ENCODE measurements at regions not wholly inside any gene's neighbourhood (a gene's known extent, or its start where the extent isn't known, plus 50 kb on each side); places are given as distances from the start of the nearest gene placed in this dataset.

DNA sequence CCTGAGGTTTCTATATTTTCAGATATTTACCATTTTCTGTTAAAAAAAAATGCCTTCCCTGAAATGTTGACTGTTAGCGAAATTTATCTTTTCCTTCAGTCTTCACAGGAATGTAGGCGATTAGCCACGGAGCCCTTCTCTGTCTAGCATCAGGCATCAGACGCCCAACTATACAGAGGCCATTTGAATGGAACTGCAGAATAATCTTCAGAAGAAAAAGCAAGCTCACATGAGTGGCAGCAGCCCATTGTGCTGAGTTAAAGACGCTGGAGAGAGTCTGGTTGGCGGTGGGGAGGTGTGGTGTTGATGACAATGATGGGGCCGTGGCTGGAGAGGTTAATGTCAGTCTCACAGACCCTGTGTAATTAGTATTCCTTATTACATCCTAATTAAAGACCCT is 196.8 kb upstream of the LEF1 start:
- dilution Hi-C loops (cut with MboI; ENCODE audit: extremely low pct_ligation_motif_present, low sequenced_read_pairs) = no loop called here
- intact Hi-C loops (cut with micrococcal nuclease) = no loop called here
- TF ChIP-seq POLR2AphosphoS5 (IDR thresholded peaks at IDR 0.05; ENCODE audit: insufficient read depth, low read depth, low read length) = no peak
- TF ChIP-seq JUN (IDR thresholded peaks at IDR 0.05; ENCODE audit: borderline replicate concordance, insufficient read depth, insufficient read length, low read depth) = no peak
- TF ChIP-seq, protein P1, sequence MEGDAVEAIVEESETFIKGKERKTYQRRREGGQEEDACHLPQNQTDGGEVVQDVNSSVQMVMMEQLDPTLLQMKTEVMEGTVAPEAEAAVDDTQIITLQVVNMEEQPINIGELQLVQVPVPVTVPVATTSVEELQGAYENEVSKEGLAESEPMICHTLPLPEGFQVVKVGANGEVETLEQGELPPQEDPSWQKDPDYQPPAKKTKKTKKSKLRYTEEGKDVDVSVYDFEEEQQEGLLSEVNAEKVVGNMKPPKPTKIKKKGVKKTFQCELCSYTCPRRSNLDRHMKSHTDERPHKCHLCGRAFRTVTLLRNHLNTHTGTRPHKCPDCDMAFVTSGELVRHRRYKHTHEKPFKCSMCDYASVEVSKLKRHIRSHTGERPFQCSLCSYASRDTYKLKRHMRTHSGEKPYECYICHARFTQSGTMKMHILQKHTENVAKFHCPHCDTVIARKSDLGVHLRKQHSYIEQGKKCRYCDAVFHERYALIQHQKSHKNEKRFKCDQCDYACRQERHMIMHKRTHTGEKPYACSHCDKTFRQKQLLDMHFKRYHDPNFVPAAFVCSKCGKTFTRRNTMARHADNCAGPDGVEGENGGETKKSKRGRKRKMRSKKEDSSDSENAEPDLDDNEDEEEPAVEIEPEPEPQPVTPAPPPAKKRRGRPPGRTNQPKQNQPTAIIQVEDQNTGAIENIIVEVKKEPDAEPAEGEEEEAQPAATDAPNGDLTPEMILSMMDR (IDR thresholded peaks at IDR 0.05; ENCODE audit: extremely low read depth in 1 of 2, insufficient read depth in 1 of 2, low read depth in 1 of 2, low read length in 2 of 2) = no peak
- no peak for TF ChIP-seq GATA2 (IDR thresholded peaks at IDR 0.05; ENCODE audit: insufficient read depth, insufficient read length, low read depth, low read length)
- TF ChIP-seq EZH2 (IDR thresholded peaks at IDR 0.05; ENCODE audit: borderline replicate concordance, low read depth, low read length, severe bottlenecking) = no peak
- TF ChIP-seq MYC (IDR thresholded peaks at IDR 0.05; ENCODE audit: low read depth, low read length) = no peak
- no peak for TF ChIP-seq POLR2A (IDR thresholded peaks at IDR 0.05; ENCODE audit: low read depth, low read length)
- TF ChIP-seq FOS (IDR thresholded peaks at IDR 0.05; ENCODE audit: borderline replicate concordance, insufficient read depth, low read length) = no peak
- TF ChIP-seq, protein P2, sequence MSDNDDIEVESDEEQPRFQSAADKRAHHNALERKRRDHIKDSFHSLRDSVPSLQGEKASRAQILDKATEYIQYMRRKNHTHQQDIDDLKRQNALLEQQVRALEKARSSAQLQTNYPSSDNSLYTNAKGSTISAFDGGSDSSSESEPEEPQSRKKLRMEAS (IDR thresholded peaks at IDR 0.05; ENCODE audit: insufficient read depth, insufficient read length) = no peak
- no peak overlapping the region for H3K4me3 ChIP-seq (replicated peaks in 1 of 3; ENCODE audit: insufficient read depth in 1 of 3, low read depth in 1 of 3, low read length in 3 of 3)
- DNase-seq (ENCODE audit: low read depth, low spot score) (no peak), FAIRE-seq (no peak)
- no peaks in the 10 kb centered on the region for H3K79me2 ChIP-seq (ENCODE audit: control insufficient read depth, insufficient read depth, low read length)
- no peaks in the 10 kb centered on the region for H4K20me1 ChIP-seq (replicated peaks; ENCODE audit: control insufficient read depth, extremely low read depth, insufficient read depth, low read length)
- no peaks in the 10 kb centered on the region for H3K9me1 ChIP-seq (replicated peaks; ENCODE audit: control insufficient read depth, extremely low read depth, insufficient read depth, low read length)
- H3K4me1 ChIP-seq (ENCODE audit: control insufficient read depth, extremely low read depth, insufficient read depth, low read length) = no peaks in the 10 kb centered on the region
- ChIA-PET CTCF (interaction anchor here (1.0 kb wide), 1 partner anchor 13 kb away, joined by 3 read pairs; no protein-coding TSS in a partner anchor), POLR2A (no interaction called here)
- H3K4me2 ChIP-seq (ENCODE audit: insufficient read depth, low read length) = no peak overlapping the region
- peaks cover 0 to 2% of the 10 kb centered on the region in 2 experiments for H3K27me3 ChIP-seq (ENCODE audit: control insufficient read depth in 2 of 2, insufficient read depth in 2 of 2, low read length in 2 of 2)
- H3K27ac ChIP-seq (ENCODE audit: insufficient read depth, low read depth, low read length) = no peak overlapping the region
- no peaks in the 10 kb centered on the region for H3K9me3 ChIP-seq (replicated peaks; ENCODE audit: control insufficient read depth, insufficient read depth, low read length)
- BruUV-seq (replicated peaks) = no TSS peak
- H3K36me3 ChIP-seq (ENCODE audit: control insufficient read depth in 2 of 2, extremely low read depth in 1 of 2, insufficient read depth in 2 of 2, low read length in 2 of 2) = no peaks in the 10 kb centered on the region
- H2AFZ ChIP-seq (ENCODE audit: low read depth, low read length) = no peak overlapping the region
- no peak overlapping the region for H3K9ac ChIP-seq (replicated peaks; ENCODE audit: extremely low read depth, insufficient read depth, low read length)

Data from endothelial cell of umbilical vein (primary cell).